WTC11 (cell line): ENCODE measurements at regions not wholly inside any gene's neighbourhood (a gene's known extent, or its start where the extent isn't known, plus 50 kb on each side); places are given as distances from the start of the nearest gene placed in this dataset.

Source experiments
- ATAC-seq: fragments of 200-7000 bp; cut with Tn5 transposase; 2 replicates; pipeline ENCODE4 v1.10.0; 2021; ENCODE audit warnings: mild to moderate bottlenecking, moderate library complexity
- CTCF ChIA-PET: fragments of 300-600 bp; sonication (Branson Sonifier 250); formaldehyde crosslinking; loops from one replicate; lab custom pipeline; 2021; ENCODE audit warnings: antibody characterized with exemption; lab: Charles Lee
- POLR2A ChIA-PET: fragments of 350-600 bp; sonication (Branson Sonifier 250); formaldehyde crosslinking; loops from one replicate; lab custom pipeline; 2021; ENCODE audit warnings: antibody characterized with exemption; lab: Charles Lee
- DNase-seq: peaks from one replicate; pipeline ENCODE4 v3.0.0; 2021; ENCODE audit warnings: low spot score
- H3K27ac Mint-ChIP-seq: 2 replicates; pipeline ENCODE4 v1.8.0; 2021; ENCODE audit warnings: mixed read lengths
- H3K27me3 Mint-ChIP-seq: 2 replicates; pipeline ENCODE4 v1.8.0; 2021; ENCODE audit warnings: low read depth, mild to moderate bottlenecking, moderate library complexity, mixed read lengths
- H3K36me3 Mint-ChIP-seq: 2 replicates; pipeline ENCODE4 v1.8.0; 2021; ENCODE audit warnings: mixed read lengths
- H3K4me1 Mint-ChIP-seq: 2 replicates; pipeline ENCODE4 v1.8.0; 2022; ENCODE audit warnings: mixed read lengths
- H3K4me3 Mint-ChIP-seq: 2 replicates; pipeline ENCODE4 v1.8.0; 2021; ENCODE audit warnings: mild to moderate bottlenecking, moderate library complexity, mixed read lengths
- H3K9me3 Mint-ChIP-seq: 2 replicates; pipeline ENCODE4 v1.8.0; 2021; ENCODE audit warnings: mixed read lengths
- CBFB ChIP-seq: sonication (generic); formaldehyde crosslinking; IDR thresholded peaks from 2 replicates; pipeline ENCODE4 v1.8.1; 2022; ENCODE audit warnings: mild to moderate bottlenecking, low read depth, missing genetic modification reagents
- CREB1 ChIP-seq: sonication (generic); formaldehyde crosslinking; IDR thresholded peaks from 2 replicates; pipeline ENCODE4 v1.8.0; 2023; ENCODE audit warnings: mild to moderate bottlenecking, missing genetic modification reagents
- ELF4 ChIP-seq: sonication (generic); formaldehyde crosslinking; IDR thresholded peaks from 2 replicates; pipeline ENCODE4 v1.8.1; 2022; ENCODE audit warnings: low read depth, mild to moderate bottlenecking, moderate library complexity, missing genetic modification reagents
- FOXK1 ChIP-seq: sonication (generic); formaldehyde crosslinking; IDR thresholded peaks from 2 replicates; pipeline ENCODE4 v1.8.0; 2022; ENCODE audit warnings: mild to moderate bottlenecking, moderate library complexity, missing genetic modification reagents
- PRRX2 ChIP-seq: fragments of 250-450 bp; sonication (Bioruptor Pico); IDR thresholded peaks from 2 replicates; pipeline ENCODE4 v1.8.0; 2021; ENCODE audit warnings: mild to moderate bottlenecking
- RORB ChIP-seq: fragments of 250-450 bp; sonication (Bioruptor Pico); IDR thresholded peaks from 2 replicates; pipeline ENCODE4 v1.9.0; 2021; ENCODE audit warnings: mild to moderate bottlenecking
- TCF7 ChIP-seq: sonication (generic); formaldehyde crosslinking; IDR thresholded peaks from 2 replicates; pipeline ENCODE4 v1.8.0; 2022; ENCODE audit warnings: mild to moderate bottlenecking, low read depth, missing genetic modification reagents, moderate library complexity
- ZNF263 ChIP-seq: sonication (generic); formaldehyde crosslinking; IDR thresholded peaks from 2 replicates; pipeline ENCODE4 v1.8.1; 2022; ENCODE audit warnings: low read depth, mild to moderate bottlenecking, moderate library complexity, missing genetic modification reagents
- ZNF317 ChIP-seq: sonication (generic); formaldehyde crosslinking; IDR thresholded peaks from 2 replicates; pipeline ENCODE4 v1.8.1; 2023; ENCODE audit warnings: low read depth, mild to moderate bottlenecking, moderate library complexity, missing genetic modification reagents, borderline replicate concordance
- TF ChIP-seq, protein P1 (sequence below): sonication (generic); formaldehyde crosslinking; IDR thresholded peaks from 2 replicates; pipeline ENCODE4 v1.8.1; 2022; ENCODE audit warnings: missing genetic modification reagents, borderline replicate concordance
- TF ChIP-seq, protein P2 (sequence below): sonication (generic); formaldehyde crosslinking; IDR thresholded peaks from 2 replicates; pipeline ENCODE4 v1.8.0; 2023; ENCODE audit warnings: missing genetic modification reagents
- TF ChIP-seq, protein P3 (sequence below): sonication (generic); formaldehyde crosslinking; IDR thresholded peaks from 2 replicates; pipeline ENCODE4 v1.8.0; 2022; ENCODE audit warnings: missing genetic modification reagents
- TF ChIP-seq, protein P4 (sequence below): sonication (generic); formaldehyde crosslinking; conservative IDR thresholded peaks from 2 replicates; pipeline ENCODE4 v1.8.1; 2022; ENCODE audit warnings: mild to moderate bottlenecking, missing genetic modification reagents
- TF ChIP-seq, protein P5 (sequence below): sonication (generic); formaldehyde crosslinking; IDR thresholded peaks from 2 replicates; pipeline ENCODE4 v1.8.1; 2023; ENCODE audit warnings: mild to moderate bottlenecking, missing genetic modification reagents, moderate library complexity
- TF ChIP-seq, protein P6 (sequence below): sonication (generic); formaldehyde crosslinking; IDR thresholded peaks from 2 replicates; pipeline ENCODE4 v1.8.0; 2022; ENCODE audit warnings: mild to moderate bottlenecking, missing genetic modification reagents
- TF ChIP-seq, protein P7 (sequence below): sonication (generic); formaldehyde crosslinking; IDR thresholded peaks from 2 replicates; pipeline ENCODE4 v1.8.1; 2022; ENCODE audit warnings: mild to moderate bottlenecking, missing genetic modification reagents, moderate library complexity, borderline replicate concordance
- TF ChIP-seq, protein P8 (sequence below): sonication (generic); formaldehyde crosslinking; conservative IDR thresholded peaks from 2 replicates; pipeline ENCODE4 v1.8.1; 2023; ENCODE audit warnings: mild to moderate bottlenecking, low read depth, missing genetic modification reagents, moderate library complexity
- TF ChIP-seq, protein P9 (sequence below): sonication (generic); formaldehyde crosslinking; IDR thresholded peaks from 2 replicates; pipeline ENCODE4 v1.8.0; 2022; ENCODE audit warnings: mild to moderate bottlenecking, missing genetic modification reagents

DNA sequence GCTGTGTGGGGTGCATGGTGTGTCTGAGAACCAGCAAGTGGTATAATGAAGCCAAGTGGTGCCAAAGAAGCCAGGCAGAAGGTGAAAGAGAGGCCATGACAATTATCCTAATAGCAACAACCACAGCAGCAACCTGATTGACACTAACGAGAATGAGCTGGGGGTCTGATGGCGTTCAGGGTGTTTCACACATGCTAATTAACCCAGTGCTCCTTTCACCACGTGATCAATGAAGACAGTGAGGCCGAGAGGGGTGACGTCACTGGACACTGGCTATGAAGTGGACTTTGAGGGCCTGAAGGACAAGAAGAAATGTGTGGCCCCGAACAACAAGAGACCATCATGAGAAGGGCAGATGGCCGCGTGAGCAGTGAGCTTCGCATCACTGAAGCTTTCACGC is 364.4 kb upstream of the ID2 start:
- no peaks in the 10 kb centered on the region for H3K27me3 Mint-ChIP-seq
- H3K27ac Mint-ChIP-seq: no peak overlapping the region
- CTCF ChIA-PET: no interaction called here
- peaks cover 22% of the 10 kb centered on the region for H3K4me1 Mint-ChIP-seq
- TF ChIP-seq RORB (CRISPR knock-in tag) (no peak), PRRX2 (no peak)
- TF ChIP-seq, protein P1, sequence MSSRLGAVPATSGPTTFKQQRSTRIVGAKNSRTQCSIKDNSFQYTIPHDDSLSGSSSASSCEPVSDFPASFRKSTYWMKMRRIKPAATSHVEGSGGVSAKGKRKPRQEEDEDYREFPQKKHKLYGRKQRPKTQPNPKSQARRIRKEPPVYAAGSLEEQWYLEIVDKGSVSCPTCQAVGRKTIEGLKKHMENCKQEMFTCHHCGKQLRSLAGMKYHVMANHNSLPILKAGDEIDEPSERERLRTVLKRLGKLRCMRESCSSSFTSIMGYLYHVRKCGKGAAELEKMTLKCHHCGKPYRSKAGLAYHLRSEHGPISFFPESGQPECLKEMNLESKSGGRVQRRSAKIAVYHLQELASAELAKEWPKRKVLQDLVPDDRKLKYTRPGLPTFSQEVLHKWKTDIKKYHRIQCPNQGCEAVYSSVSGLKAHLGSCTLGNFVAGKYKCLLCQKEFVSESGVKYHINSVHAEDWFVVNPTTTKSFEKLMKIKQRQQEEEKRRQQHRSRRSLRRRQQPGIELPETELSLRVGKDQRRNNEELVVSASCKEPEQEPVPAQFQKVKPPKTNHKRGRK (CRISPR knock-in tag): no peak
- DNase-seq (no peak), ATAC-seq (no peak)
- H3K9me3 Mint-ChIP-seq: peaks cover 19% of the 10 kb centered on the region
- no peaks in the 10 kb centered on the region for H3K36me3 Mint-ChIP-seq
- POLR2A ChIA-PET: no interaction called here
- no peak overlapping the region for H3K4me3 Mint-ChIP-seq

DNA sequence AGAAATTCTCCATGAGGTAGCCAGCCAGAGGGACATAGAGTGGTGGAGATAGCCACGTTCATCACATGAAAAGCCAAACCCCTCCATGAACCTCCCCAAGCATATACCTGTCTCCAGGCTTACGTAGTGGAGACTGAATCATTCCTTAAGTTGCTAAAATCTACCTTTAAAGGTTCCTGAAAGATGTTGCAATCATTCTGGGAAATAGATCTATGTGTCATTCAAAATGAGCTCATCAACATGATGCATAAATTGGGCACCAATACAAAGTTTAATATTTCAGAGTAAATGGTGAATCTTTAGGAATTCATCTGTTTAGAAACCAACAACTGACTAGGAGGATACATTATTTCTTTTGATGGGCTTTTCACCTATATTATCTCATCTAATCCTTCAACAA is 362.6 kb upstream of the ID2 start:
- TF ChIP-seq, protein P2, sequence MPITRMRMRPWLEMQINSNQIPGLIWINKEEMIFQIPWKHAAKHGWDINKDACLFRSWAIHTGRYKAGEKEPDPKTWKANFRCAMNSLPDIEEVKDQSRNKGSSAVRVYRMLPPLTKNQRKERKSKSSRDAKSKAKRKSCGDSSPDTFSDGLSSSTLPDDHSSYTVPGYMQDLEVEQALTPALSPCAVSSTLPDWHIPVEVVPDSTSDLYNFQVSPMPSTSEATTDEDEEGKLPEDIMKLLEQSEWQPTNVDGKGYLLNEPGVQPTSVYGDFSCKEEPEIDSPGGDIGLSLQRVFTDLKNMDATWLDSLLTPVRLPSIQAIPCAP (CRISPR knock-in tag): no peak
- no peak for TF ChIP-seq CREB1 (CRISPR knock-in tag)
- no peak for TF ChIP-seq ELF4 (CRISPR knock-in tag)
- TF ChIP-seq PRRX2: no peak
- TF ChIP-seq, protein P3, sequence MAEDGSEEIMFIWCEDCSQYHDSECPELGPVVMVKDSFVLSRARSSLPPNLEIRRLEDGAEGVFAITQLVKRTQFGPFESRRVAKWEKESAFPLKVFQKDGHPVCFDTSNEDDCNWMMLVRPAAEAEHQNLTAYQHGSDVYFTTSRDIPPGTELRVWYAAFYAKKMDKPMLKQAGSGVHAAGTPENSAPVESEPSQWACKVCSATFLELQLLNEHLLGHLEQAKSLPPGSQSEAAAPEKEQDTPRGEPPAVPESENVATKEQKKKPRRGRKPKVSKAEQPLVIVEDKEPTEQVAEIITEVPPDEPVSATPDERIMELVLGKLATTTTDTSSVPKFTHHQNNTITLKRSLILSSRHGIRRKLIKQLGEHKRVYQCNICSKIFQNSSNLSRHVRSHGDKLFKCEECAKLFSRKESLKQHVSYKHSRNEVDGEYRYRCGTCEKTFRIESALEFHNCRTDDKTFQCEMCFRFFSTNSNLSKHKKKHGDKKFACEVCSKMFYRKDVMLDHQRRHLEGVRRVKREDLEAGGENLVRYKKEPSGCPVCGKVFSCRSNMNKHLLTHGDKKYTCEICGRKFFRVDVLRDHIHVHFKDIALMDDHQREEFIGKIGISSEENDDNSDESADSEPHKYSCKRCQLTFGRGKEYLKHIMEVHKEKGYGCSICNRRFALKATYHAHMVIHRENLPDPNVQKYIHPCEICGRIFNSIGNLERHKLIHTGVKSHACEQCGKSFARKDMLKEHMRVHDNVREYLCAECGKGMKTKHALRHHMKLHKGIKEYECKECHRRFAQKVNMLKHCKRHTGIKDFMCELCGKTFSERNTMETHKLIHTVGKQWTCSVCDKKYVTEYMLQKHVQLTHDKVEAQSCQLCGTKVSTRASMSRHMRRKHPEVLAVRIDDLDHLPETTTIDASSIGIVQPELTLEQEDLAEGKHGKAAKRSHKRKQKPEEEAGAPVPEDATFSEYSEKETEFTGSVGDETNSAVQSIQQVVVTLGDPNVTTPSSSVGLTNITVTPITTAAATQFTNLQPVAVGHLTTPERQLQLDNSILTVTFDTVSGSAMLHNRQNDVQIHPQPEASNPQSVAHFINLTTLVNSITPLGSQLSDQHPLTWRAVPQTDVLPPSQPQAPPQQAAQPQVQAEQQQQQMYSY (CRISPR knock-in tag): no peak
- TF ChIP-seq, protein P4, sequence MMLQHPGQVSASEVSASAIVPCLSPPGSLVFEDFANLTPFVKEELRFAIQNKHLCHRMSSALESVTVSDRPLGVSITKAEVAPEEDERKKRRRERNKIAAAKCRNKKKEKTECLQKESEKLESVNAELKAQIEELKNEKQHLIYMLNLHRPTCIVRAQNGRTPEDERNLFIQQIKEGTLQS (CRISPR knock-in tag): no peak
- no peak for TF ChIP-seq FOXK1 (CRISPR knock-in tag)
- TF ChIP-seq, protein P5, sequence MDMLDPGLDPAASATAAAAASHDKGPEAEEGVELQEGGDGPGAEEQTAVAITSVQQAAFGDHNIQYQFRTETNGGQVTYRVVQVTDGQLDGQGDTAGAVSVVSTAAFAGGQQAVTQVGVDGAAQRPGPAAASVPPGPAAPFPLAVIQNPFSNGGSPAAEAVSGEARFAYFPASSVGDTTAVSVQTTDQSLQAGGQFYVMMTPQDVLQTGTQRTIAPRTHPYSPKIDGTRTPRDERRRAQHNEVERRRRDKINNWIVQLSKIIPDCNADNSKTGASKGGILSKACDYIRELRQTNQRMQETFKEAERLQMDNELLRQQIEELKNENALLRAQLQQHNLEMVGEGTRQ: no peak
- no peak for TF ChIP-seq CBFB (CRISPR knock-in tag)
- TF ChIP-seq TCF7 (CRISPR knock-in tag): no peak
- TF ChIP-seq ZNF263 (CRISPR knock-in tag): no peak
- TF ChIP-seq, protein P6, sequence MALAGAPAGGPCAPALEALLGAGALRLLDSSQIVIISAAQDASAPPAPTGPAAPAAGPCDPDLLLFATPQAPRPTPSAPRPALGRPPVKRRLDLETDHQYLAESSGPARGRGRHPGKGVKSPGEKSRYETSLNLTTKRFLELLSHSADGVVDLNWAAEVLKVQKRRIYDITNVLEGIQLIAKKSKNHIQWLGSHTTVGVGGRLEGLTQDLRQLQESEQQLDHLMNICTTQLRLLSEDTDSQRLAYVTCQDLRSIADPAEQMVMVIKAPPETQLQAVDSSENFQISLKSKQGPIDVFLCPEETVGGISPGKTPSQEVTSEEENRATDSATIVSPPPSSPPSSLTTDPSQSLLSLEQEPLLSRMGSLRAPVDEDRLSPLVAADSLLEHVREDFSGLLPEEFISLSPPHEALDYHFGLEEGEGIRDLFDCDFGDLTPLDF (CRISPR knock-in tag): no peak
- TF ChIP-seq ZNF317 (CRISPR knock-in tag): no peak
- TF ChIP-seq, protein P7, sequence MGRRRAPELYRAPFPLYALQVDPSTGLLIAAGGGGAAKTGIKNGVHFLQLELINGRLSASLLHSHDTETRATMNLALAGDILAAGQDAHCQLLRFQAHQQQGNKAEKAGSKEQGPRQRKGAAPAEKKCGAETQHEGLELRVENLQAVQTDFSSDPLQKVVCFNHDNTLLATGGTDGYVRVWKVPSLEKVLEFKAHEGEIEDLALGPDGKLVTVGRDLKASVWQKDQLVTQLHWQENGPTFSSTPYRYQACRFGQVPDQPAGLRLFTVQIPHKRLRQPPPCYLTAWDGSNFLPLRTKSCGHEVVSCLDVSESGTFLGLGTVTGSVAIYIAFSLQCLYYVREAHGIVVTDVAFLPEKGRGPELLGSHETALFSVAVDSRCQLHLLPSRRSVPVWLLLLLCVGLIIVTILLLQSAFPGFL (CRISPR knock-in tag): no peak
- TF ChIP-seq, protein P8, sequence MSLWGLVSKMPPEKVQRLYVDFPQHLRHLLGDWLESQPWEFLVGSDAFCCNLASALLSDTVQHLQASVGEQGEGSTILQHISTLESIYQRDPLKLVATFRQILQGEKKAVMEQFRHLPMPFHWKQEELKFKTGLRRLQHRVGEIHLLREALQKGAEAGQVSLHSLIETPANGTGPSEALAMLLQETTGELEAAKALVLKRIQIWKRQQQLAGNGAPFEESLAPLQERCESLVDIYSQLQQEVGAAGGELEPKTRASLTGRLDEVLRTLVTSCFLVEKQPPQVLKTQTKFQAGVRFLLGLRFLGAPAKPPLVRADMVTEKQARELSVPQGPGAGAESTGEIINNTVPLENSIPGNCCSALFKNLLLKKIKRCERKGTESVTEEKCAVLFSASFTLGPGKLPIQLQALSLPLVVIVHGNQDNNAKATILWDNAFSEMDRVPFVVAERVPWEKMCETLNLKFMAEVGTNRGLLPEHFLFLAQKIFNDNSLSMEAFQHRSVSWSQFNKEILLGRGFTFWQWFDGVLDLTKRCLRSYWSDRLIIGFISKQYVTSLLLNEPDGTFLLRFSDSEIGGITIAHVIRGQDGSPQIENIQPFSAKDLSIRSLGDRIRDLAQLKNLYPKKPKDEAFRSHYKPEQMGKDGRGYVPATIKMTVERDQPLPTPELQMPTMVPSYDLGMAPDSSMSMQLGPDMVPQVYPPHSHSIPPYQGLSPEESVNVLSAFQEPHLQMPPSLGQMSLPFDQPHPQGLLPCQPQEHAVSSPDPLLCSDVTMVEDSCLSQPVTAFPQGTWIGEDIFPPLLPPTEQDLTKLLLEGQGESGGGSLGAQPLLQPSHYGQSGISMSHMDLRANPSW: no peak
- TF ChIP-seq, protein P9, sequence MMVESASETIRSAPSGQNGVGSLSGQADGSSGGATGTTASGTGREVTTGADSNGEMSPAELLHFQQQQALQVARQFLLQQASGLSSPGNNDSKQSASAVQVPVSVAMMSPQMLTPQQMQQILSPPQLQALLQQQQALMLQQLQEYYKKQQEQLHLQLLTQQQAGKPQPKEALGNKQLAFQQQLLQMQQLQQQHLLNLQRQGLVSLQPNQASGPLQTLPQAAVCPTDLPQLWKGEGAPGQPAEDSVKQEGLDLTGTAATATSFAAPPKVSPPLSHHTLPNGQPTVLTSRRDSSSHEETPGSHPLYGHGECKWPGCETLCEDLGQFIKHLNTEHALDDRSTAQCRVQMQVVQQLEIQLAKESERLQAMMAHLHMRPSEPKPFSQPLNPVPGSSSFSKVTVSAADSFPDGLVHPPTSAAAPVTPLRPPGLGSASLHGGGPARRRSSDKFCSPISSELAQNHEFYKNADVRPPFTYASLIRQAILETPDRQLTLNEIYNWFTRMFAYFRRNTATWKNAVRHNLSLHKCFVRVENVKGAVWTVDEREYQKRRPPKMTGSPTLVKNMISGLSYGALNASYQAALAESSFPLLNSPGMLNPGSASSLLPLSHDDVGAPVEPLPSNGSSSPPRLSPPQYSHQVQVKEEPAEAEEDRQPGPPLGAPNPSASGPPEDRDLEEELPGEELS (CRISPR knock-in tag): no peak
- Mint-ChIP-seq H3K4me3 (no peak overlapping the region), H3K4me1 (peaks cover 21% of the 10 kb centered on the region), H3K27ac (no peak overlapping the region), H3K36me3 (no peaks in the 10 kb centered on the region), H3K9me3 (peaks cover 19% of the 10 kb centered on the region), H3K27me3 (no peaks in the 10 kb centered on the region)
- ATAC-seq (no peak), DNase-seq (no peak)
- CTCF ChIA-PET: no interaction called here
- POLR2A ChIA-PET: no interaction called here
